GM13976 (cell line): ENCODE measurements at regions not wholly inside any gene's neighbourhood (a gene's known extent, or its start where the extent isn't known, plus 50 kb on each side); places are given as distances from the start of the nearest gene placed in this dataset.

Experiments
- DNase-seq: peaks from one replicate; pipeline ENCODE4 v3.0.0; 2012; ENCODE audit warnings: low spot score
- in situ Hi-C: fragments of 300-500 bp; cut with MboI; formaldehyde crosslinking; loops from one replicate; pipeline ENCODE4 v1.12.0; 2022; ENCODE audit warnings: low sequenced_read_pairs, mixed read lengths, inconsistent platforms; ENCODE audit not compliant: unreplicated experiment
- TF ChIP-seq, protein P1 (sequence below): IDR thresholded peaks from 2 replicates; pipeline ENCODE4 v1.5.1; 2012; ENCODE audit warnings: borderline replicate concordance, mild to moderate bottlenecking; ENCODE audit not compliant: insufficient read depth; ENCODE audit errors: extremely low read depth, missing control alignments, control extremely low read depth

DNA sequence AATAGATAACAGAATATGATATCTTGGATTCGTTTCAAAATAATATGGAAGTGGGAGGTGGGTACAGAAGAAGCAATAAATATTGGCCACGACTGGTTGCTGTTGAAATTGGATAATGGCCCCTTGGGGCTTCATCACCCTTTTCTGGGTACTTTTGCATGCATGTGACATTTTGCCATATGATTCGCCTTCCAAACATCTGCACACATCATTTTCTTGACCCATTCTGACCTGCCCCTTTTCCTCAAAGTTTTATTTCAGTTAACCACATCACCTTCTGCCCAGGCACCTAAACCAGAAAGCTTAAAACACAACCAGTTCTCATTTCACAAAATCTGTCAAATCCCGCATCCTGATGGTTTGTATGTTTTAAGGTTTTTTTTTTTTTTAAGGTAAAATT, 116.7 kb upstream of the AGAP1 start:
- no peak for DNase-seq
- TF ChIP-seq, protein P1, sequence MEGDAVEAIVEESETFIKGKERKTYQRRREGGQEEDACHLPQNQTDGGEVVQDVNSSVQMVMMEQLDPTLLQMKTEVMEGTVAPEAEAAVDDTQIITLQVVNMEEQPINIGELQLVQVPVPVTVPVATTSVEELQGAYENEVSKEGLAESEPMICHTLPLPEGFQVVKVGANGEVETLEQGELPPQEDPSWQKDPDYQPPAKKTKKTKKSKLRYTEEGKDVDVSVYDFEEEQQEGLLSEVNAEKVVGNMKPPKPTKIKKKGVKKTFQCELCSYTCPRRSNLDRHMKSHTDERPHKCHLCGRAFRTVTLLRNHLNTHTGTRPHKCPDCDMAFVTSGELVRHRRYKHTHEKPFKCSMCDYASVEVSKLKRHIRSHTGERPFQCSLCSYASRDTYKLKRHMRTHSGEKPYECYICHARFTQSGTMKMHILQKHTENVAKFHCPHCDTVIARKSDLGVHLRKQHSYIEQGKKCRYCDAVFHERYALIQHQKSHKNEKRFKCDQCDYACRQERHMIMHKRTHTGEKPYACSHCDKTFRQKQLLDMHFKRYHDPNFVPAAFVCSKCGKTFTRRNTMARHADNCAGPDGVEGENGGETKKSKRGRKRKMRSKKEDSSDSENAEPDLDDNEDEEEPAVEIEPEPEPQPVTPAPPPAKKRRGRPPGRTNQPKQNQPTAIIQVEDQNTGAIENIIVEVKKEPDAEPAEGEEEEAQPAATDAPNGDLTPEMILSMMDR: no peak
- in situ Hi-C loops: no loop called here

DNA sequence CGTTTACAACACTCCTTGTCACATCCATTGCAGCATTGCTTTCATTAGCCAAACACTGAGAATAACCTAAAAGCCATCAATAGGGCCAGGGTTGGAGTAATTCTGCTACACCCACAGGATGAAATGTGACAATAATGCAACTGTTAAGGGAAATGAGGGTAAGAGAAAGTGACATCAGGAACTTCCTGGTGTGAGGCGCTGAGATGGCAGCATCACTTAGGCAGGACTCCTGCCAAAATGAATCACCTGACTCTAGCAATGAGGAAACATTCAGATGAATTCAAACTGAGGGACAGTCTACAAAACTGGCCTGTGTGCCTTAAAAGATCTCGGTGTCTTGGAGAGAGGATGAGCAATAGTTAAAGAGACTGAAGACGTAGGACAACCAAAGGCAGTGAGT, 115.6 kb upstream of the AGAP1 start:
- TF ChIP-seq, protein P1: no peak
- DNase-seq: no peak
- in situ Hi-C loops: no loop called here

DNA sequence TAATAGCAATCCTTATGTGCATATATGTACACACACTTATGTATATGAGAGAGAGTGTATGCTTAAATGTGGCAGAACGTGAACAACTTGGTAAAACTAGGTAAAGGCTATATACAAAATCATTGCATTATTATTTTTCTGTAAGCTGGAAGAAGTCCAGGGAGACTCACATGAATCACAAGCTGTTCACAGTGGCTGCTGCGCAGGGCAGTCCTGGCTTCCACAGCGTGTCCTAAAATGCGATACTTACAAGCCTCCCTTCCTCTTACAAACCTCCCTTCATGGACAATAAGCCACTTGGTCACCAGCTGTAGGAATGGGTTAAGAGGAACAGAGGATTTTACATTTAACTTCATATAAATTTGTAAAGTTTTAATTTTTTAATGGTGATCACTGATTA, 114.9 kb upstream of the AGAP1 start:
- DNase-seq: no peak
- TF ChIP-seq, protein P1: no peak
- in situ Hi-C loops: no loop called here

DNA sequence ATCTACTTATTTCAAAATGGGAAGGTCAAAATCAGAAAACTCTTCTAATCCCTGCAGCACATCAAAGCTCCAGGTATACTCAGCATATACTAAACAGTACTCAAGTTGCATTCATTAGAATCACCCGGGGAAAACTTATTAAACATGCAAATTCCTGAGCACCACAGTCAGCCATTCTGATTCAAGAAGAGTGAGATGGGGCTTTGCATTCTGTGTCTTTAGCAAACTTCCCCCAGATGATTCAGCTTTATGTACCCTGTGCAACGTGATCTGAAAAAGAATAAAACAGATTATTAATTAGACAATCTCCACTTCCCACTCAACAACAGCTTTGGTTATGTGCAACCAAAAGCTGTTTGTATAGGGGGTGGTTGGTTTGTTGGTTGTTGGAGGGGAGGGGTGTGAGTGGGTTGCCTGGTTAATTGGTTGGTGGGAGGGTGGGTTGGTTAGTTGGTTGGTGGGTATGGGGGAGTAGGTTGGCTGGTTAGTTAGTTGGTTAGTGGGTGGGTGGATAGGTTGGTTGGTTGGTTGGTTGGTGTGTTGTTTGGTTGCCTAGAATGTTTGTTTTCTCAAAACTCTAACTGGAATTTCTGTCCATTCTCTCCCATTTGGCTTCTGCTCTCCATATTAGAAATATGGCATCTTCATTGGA, 112.5 kb upstream of the AGAP1 start:
- TF ChIP-seq, protein P1: no peak
- in situ Hi-C loops: no loop called here
- no peak for DNase-seq

DNA sequence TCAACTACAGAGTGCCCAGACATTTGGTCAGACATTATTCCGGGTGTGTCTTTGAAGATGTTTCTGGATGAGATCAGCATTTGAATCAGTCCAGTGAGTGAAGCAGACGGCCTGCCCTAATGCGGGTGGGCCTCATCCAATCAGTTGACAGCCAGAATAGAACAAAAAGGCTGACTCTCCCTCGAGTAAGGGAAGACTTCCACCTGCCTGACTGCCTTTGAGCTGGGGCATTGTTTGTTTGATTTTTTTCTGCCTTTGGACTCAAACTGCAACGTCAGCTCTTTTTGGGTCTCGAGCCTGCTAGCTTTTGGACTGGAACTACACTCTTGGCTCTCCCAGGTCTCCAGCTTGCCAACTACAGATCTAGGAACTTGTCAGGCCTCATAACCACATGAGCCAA, 111.7 kb upstream of the AGAP1 start:
- TF ChIP-seq, protein P1: no peak
- DNase-seq: no peak
- in situ Hi-C loops: no loop called here

DNA sequence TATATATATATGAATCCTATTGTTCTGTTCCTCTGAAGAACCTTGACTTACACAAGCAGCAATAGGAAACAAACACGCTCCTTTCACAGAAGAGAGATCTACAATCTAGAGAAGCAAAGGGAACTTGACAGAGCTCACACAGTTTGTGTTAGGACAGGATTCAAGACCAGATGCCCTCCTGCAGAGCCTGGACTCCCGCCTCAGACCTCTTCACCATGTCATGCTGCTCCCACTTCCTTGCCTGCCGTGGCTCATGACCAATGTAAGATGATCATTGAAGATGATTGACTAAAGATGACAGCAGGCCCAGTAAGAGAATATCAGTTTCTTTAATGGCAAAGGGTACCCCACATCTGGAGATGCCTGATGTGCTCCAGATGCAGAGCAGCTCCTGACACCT, 111.2 kb upstream of the AGAP1 start:
- in situ Hi-C loops: no loop called here
- DNase-seq: no peak

More for the DNA sequence above, 111.2 kb upstream of the AGAP1 start:
- TF ChIP-seq, protein P1: no peak
